CD4-positive, alpha-beta T cell treated with Interleukin-15 for 4 hours (primary cell): ENCODE measurements at regions not wholly inside any gene's neighbourhood (a gene's known extent, or its start where the extent isn't known, plus 50 kb on each side); places are given as distances from the start of the nearest gene placed in this dataset.

ENCODE experiments used
- DNase-seq: peaks from one replicate; pipeline ENCODE4 v3.0.0-alpha.2; 2020; ENCODE audit warnings: low spot score

GRCh38 chr1:60348884-60349283 lies 275.3 kb upstream of the C1orf87 start:
- DNase-seq, result no peak

GRCh38 chr1:60345621-60346020 lies 272.1 kb upstream of the C1orf87 start:
- no peak for DNase-seq

GRCh38 chr1:60345049-60345448 lies 271.5 kb upstream of the C1orf87 start:
- DNase-seq, result no peak

GRCh38 chr1:60343736-60344135 lies 270.2 kb upstream of the C1orf87 start:
- no peak for DNase-seq

- DNase-seq, result no peak
These were observed 269.0 kb upstream of the C1orf87 start for GRCh38 chr1:60342569-60342968.

GRCh38 chr1:60341274-60341673 lies 267.7 kb upstream of the C1orf87 start:
- DNase-seq, result no peak

DNA sequence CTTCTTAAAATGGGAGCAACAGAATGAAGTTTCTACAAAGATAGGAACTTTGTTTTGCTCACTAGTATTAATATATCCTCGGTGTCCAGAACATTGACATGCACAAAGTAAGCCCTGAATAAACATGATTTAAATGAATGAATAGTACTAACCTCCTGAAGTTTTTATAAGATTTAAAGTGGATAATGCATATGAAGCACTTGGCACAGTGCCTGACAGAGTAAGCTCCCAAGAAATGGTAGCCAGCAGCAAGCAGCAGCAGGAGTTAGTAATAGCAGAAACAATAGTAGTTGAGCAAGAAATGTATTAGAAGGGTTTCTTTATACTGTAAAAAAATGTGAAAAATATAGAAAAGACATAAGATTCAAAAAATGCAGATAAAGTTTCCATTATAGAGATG lies 258.1 kb upstream of the C1orf87 start:
- DNase-seq, result no peak

GRCh38 chr1:60329651-60330050 lies 256.1 kb upstream of the C1orf87 start:
- DNase-seq, result no peak

GRCh38 chr1:60311838-60312237 lies 238.3 kb upstream of the C1orf87 start:
- DNase-seq, result no peak

GRCh38 chr1:60299581-60299980 lies 226.0 kb upstream of the C1orf87 start:
- no peak for DNase-seq

DNA sequence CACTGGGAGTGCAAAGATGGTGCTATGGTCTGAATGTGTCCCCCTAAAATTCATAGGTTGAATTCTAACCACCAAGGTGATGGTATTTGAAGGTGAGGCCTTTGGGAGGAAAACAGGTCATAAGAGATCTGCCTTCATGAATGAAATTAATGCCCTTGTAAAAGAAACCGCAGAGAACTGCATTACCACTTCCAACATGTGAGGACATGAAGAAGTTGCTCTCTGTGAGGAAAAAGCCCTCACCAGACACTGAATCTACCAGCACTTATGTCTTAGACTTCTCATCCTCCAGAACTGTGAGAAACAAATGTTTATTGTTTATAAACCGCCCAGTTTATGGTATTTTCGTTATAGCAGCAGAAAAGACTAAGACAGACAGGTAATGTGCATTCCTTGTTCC lies 224.7 kb upstream of the C1orf87 start:
- no peak for DNase-seq

DNA sequence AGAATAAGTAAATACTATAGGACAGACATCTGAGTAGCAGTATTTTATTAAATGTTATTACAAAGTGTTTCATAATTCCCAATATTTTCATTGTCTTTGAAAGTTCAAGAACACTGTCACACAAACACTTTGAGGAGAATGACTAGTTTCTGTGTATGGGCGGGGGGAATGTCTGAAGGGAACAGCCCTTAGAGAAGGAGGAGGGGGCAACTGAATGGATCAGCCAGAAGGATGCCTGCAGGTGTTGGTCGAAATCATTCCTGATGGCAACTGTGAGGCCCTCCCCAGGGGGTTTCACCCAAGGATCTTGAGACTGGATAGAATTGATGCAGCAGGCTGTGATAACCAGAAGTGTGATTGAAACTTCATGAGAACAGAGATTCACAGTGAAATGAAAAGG lies 223.2 kb upstream of the C1orf87 start:
- DNase-seq, result no peak

GRCh38 chr1:60292140-60292539 lies 218.6 kb upstream of the C1orf87 start:
- no peak for DNase-seq

- DNase-seq, result no peak
These were observed 216.8 kb upstream of the C1orf87 start for GRCh38 chr1:60290393-60290792.

DNA sequence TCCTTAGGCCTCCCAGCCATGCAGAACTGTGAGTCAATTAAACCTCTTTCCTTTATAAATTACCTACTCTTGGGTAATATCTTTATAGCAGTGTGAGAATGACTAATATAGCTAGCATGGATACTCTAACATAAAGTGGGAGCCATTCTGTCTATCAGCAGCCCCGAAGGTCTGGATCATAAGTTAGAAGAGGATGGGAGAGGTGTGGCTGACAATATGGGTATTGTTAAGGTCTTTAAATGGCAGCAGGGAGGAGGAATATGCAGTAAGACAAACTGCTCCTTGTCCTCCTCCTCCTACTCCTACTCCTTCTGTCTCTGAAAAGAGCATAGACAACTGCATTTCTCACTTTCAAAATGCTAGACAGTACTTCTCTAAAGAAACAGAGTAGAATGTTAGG lies 214.0 kb upstream of the C1orf87 start:
- no peak for DNase-seq

DNA sequence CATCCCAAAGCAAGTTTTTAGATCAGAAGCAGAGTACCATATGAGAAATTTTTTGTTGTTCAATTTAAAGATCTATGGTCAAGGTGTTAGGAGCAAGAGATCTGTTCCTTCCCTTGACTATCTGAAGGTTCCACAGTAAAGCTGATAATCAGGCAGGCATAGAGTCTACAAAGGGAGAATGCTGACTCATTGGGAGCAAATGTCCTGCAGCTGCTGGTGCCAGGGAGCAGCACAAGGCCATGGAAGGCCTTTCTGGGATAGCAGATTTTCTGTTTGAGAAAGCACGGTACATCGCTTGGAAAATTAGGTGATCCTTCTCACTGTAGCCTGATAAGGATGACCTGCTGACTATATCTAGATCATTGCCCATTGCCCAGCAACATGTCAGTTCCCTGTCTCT lies 210.1 kb upstream of the C1orf87 start:
- DNase-seq, result no peak

- DNase-seq, result no peak
These were observed 207.9 kb upstream of the C1orf87 start for GRCh38 chr1:60281360-60281932.

DNA sequence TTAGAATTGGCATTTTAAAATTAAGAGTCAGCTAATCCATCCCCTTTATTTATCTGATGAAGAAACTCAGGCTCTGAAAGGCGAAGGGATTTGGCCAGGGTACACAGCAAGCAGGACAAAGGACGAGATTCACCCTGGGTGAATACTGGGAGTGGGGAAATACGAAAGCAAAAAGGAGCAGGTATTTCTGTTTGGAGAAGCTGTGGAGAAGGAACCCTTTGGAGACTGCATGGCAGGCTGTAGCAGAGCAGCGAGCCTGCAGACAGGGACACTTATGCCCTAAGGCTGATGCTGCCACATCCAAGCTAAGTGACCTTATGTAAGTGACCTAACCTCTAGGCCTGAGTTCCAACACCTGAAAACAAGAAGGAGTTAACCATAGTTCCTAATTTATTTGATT lies 207.2 kb upstream of the C1orf87 start:
- no peak for DNase-seq

GRCh38 chr1:60280256-60280655 lies 206.7 kb upstream of the C1orf87 start:
- DNase-seq, result no peak

- no peak for DNase-seq
These were observed 206.2 kb upstream of the C1orf87 start for GRCh38 chr1:60279798-60280197.

GRCh38 chr1:60277269-60277668 lies 203.7 kb upstream of the C1orf87 start:
- no peak for DNase-seq

DNA sequence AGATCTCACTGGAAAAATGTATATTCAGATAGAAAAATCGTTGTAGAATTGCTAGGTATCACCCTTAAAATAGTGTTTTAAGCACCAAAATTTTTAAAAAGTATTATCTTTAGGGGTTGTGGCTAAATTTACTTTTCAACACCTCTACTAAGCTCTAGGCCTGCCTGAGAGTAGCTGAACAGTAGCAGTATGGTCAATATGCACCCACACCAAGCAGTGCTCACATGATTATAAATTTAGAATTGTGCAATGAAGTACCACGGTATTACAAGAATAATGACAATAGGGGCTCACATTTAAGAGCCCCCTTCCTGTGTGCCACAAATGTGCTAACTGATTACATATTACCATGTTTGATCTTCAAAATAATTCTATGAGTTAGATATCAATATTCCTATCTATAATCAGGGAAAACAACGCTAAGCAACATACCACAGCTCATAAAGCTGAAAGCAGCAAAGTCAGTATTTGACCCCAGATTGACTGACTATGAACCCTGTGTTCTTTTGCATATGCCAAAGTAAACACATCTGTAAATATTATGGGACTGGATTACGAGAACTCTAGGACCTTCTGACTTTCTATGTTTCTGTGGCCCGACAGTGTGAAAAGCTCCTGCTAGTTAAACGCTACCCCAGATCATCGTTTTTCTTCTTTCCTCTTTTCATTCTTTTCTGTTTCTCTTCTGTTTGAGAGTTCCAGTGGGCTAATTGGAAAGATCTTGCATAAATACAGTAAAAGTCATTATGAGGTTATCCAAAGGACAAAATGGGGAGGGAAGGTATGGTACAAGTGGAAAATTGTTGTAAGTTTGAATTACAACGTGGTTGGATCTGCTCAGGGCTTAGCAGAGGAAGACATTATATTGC lies 201.1 kb upstream of the C1orf87 start:
- DNase-seq, result no peak

GRCh38 chr1:60273185-60273584 lies 199.6 kb upstream of the C1orf87 start:
- DNase-seq, result no peak

DNA sequence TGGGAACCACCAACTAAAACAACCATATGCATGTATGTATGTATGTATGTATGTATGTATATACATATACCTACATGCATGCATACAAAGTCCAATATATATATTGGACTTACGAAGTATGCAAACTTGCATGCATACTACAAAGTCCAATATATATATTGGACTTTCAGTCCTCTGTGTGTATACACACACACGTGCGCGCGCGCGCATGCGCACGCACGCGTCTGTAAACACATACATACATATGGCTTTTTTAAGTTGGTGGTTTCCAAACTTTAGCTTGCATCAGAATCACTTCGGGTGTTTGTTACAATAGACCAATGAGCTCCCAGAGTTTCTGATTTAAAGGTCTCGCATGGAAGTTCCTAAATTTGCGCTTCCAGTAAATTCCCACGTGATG lies 197.5 kb upstream of the C1orf87 start:
- no peak for DNase-seq
